ENCODE measurements at regions not wholly inside any gene's neighbourhood (a gene's known extent, or its start where the extent isn't known, plus 50 kb on each side); places are given as distances from the start of the nearest gene placed in this dataset.
"Not testable (repeated sequence)": the region's sequence is repeated elsewhere in the genome, so short reads cannot be mapped to it uniquely, and the experiment has no call there.

- DNase-seq (ENCODE audit: low spot score), result no peak
Measured at GRCh38 chr15:62889734-62890505, 152.6 kb upstream of the TPM1 start.

- no peak for DNase-seq (ENCODE audit: low spot score)
Measured at GRCh38 chr15:62894322-62895085, 148.0 kb upstream of the TPM1 start.

GRCh38 chr15:62895139-62895866, 147.2 kb upstream of the TPM1 start:
- DNase-seq (ENCODE audit: low spot score), result no peak

- DNase-seq (ENCODE audit: low spot score), result no peak
Measured at GRCh38 chr15:62895905-62896316, 146.6 kb upstream of the TPM1 start.

- no peak for DNase-seq (ENCODE audit: low spot score)
Measured at GRCh38 chr15:62896380-62896866, 146.1 kb upstream of the TPM1 start.

GRCh38 chr15:62896969-62897486, 145.5 kb upstream of the TPM1 start:
- peak; percentile 58 for DNase-seq (ENCODE audit: low spot score)

GRCh38 chr15:62897634-62898033, 144.9 kb upstream of the TPM1 start:
- DNase-seq (ENCODE audit: low spot score), result no peak

GRCh38 chr15:62899090-62899493, 143.5 kb upstream of the TPM1 start:
- DNase-seq (ENCODE audit: low spot score), result peak; percentile 26

- no peak for DNase-seq (ENCODE audit: low spot score)
Measured at GRCh38 chr15:62900071-62900802, 142.3 kb upstream of the TPM1 start.

- DNase-seq (ENCODE audit: low spot score), result no peak
Measured at GRCh38 chr15:62901087-62901486, 141.5 kb upstream of the TPM1 start.

- no peak for DNase-seq (ENCODE audit: low spot score)
Measured at GRCh38 chr15:62901909-62902546, 140.5 kb upstream of the TPM1 start.

GRCh38 chr15:62902821-62903220, 139.7 kb upstream of the TPM1 start:
- no peak for DNase-seq (ENCODE audit: low spot score)

GRCh38 chr15:62903437-62903836, 139.1 kb upstream of the TPM1 start:
- no peak for DNase-seq (ENCODE audit: low spot score)

GRCh38 chr15:62904041-62904910, 138.3 kb upstream of the TPM1 start:
- no peak for DNase-seq (ENCODE audit: low spot score)

- no peak for DNase-seq (ENCODE audit: low spot score)
Measured at GRCh38 chr15:62906627-62907026, 135.9 kb upstream of the TPM1 start.

- DNase-seq (ENCODE audit: low spot score), result no peak
Measured at GRCh38 chr15:62907275-62907674, 135.3 kb upstream of the TPM1 start.

- DNase-seq (ENCODE audit: low spot score), result not testable (repeated sequence)
Measured at GRCh38 chr15:62908341-62908740, 134.2 kb upstream of the TPM1 start.

GRCh38 chr15:62909257-62909656, 133.3 kb upstream of the TPM1 start:
- no peak for DNase-seq (ENCODE audit: low spot score)

- no peak for DNase-seq (ENCODE audit: low spot score)
Measured at GRCh38 chr15:62912282-62912681, 130.3 kb upstream of the TPM1 start.

- no peak for DNase-seq (ENCODE audit: low spot score)
Measured at GRCh38 chr15:62912808-62913207, 129.7 kb upstream of the TPM1 start.

Measured in HuH-7.5 (cell line).